Ovary (tissue), 3 donors: ENCODE measurements at regions not wholly inside any gene's neighbourhood (a gene's known extent, or its start where the extent isn't known, plus 50 kb on each side); places are given as distances from the start of the nearest gene placed in this dataset.

Experiments
- POLR2A ChIP-seq: fragments of 450-650 bp; IDR thresholded peaks from one replicate; pipeline ENCODE4 v1.6.1; 2017; ENCODE audit warnings: antibody characterized with exemption, mild to moderate bottlenecking, moderate library complexity
- TF ChIP-seq, protein P1 (sequence below), 3 donors: fragments of 450-650 bp in 2 of 3; fragments of 200-600 bp in 1 of 3; IDR thresholded peaks; one replicate each; pipeline versions ENCODE4 v1.5.1 to v1.8.0; 2016 to 2022; ENCODE audit warnings: antibody characterized with exemption in 3 of 3, mild to moderate bottlenecking in 1 of 3
- donor health status: DM: no; HTN: no; CAD: no.

DNA sequence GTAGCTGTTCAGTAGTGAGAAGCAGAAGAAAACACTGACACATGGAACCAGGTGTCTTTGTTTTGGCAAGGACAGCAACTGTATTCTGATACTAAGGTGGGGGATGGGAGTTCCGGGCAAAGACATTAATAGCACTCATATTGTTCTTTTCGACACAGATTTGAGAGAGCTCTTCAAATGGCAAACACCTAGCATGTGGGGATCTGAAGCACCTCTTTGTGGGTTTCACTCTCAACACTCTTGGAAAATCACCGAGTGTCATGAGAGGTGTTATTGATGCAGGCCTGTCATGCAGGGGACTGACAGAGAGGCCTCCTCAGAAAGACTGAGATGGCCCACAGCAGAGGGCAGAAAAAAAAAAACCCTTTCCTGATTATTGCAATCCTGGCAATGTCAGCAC lies 228.4 kb upstream of the VCX start:
- TF ChIP-seq, protein P1, sequence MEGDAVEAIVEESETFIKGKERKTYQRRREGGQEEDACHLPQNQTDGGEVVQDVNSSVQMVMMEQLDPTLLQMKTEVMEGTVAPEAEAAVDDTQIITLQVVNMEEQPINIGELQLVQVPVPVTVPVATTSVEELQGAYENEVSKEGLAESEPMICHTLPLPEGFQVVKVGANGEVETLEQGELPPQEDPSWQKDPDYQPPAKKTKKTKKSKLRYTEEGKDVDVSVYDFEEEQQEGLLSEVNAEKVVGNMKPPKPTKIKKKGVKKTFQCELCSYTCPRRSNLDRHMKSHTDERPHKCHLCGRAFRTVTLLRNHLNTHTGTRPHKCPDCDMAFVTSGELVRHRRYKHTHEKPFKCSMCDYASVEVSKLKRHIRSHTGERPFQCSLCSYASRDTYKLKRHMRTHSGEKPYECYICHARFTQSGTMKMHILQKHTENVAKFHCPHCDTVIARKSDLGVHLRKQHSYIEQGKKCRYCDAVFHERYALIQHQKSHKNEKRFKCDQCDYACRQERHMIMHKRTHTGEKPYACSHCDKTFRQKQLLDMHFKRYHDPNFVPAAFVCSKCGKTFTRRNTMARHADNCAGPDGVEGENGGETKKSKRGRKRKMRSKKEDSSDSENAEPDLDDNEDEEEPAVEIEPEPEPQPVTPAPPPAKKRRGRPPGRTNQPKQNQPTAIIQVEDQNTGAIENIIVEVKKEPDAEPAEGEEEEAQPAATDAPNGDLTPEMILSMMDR (IDR thresholded peaks at IDR 0.05), result no peak
- no peak for TF ChIP-seq POLR2A
